ENCODE measurements at regions not wholly inside any gene's neighbourhood (a gene's known extent, or its start where the extent isn't known, plus 50 kb on each side); places are given as distances from the start of the nearest gene placed in this dataset.
"Not testable (repeated sequence)": the region's sequence is repeated elsewhere in the genome, so short reads cannot be mapped to it uniquely, and the experiment has no call there.

DNA sequence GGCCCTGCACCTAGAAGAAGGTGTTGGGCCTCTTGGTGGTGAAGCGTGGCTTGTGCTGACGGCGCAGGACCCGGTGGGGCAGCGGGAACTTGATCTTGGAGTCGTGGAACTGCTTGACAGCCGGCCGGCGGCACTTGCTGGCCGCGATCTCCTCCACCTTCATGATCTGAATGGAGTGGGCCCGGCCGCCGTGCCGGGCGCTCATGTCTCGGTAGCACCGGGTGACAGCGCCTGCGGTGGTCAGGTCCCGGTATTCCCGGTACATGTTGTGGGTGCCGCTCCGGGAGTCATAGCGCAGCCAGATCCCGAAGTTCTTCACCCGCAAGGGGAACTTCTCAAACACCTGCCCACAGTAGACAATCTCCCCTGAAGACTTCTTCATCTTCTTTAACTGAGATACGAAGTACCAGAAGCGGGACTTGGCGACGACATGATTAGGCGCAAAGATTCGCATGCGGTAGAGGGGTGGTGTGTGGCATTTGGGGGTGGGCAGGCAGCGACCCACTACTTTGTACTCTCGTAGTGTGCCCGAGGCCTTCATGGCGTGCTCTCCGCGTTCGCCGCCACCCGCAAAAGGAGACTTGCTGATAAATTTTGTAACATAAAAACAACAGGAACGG is 92.1 kb upstream of the MSH6 start:
- not testable (repeated sequence) for DNase-seq (ENCODE audit: low read depth in 2 of 3, low spot score in 2 of 3)

DNA sequence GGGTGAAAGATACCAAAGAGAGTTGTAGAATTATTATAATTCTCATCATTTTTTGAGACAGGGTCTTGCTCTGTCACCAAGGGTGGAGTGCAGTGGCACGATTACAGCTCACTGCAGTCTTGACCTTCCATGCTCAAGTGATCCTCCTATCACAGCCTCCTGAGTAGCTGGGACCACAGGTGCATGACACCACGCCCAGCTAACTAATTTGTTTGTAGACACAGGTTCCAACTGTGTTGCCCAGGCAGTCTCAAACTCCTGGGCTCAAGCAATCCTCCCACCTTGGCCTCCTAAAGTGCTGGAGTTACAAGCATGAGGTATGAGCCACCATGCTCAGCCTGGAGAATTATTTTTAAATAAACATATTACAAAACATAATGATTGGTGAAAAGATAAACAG is 92.8 kb upstream of the MSH6 start:
- no peak for DNase-seq (ENCODE audit: low read depth in 2 of 3, low spot score in 2 of 3)

DNA sequence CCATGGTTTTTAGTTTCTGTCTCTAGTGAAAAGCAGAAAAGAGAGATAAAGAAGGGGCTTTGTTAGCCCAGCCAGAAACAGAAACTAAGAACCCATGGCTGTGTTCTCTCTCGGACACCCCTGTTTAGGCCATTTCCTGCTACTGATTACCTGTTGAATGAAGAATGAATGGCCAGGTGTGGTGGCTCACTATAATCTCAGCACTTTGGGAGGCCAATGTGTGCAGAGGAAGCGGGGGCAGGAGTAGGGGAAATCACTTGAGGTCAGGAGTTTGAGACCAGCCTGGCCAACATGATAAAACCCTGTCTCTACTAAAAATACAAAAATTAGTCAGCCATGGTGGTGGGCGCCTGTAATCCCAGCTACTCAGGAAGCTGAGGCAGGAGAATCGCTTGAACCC is 93.8 kb upstream of the MSH6 start:
- DNase-seq (ENCODE audit: low read depth in 2 of 3, low spot score in 2 of 3), result not testable (repeated sequence)

DNA sequence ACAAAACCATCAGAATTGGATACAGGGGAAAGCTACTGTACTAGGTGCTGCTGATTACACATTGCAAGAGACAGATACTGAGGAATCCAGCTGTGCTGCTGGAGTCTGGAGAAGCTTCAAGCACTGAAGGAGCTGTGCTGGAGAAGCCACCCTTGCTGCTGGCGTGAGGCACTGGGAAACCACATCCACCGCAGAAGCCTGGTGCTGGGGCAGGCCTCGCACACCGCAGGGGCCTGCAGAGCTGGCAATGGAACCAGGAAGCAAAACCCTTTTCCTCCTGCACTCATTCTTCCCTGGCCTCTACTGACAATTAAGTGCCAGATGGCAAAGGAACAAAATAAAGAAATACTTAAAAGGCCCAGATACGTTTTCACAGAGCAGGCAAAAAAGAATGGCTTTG is 94.4 kb upstream of the MSH6 start:
- no peak for DNase-seq (ENCODE audit: low read depth in 2 of 3, low spot score in 2 of 3)

DNA sequence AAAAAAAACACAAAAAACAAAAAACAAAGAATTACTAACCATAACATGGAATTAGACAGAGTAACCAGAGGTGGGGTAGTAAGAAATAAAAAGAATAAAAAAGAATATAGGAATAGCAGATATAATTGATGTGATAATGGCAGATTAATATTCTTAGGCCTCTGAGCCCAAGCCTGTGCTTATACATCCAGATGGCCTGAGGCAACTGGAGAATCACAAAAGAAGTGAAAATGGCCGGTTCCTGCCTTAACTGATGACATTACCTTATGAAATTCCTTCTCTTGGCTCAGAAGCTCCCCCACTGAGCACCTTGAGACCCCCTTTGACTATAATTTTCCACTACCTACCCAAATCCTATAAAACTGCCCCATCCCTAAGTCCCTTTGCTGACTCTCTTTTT is 95.1 kb upstream of the MSH6 start:
- DNase-seq (ENCODE audit: low read depth in 2 of 3, low spot score in 2 of 3), result no peak

DNA sequence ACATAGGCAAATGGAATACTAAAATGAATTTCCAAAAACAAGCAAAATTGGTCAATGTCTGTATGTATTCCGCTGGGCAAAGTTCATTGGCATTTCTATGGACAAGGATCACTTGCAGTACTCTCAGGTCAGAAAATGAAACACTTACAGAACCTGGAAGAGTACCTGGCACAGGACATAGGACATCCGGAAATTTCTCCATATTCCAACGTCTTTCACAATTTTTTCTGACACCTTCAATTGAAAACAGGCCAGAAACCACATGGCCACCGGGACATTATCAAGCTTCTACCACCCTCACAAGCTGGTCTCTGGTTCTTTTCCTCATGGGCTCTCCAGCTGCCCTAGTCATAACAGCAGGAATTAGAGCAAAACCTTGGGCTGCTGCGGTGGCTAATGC is 96.9 kb upstream of the MSH6 start:
- DNase-seq (ENCODE audit: low read depth in 2 of 3, low spot score in 2 of 3), result no peak

DNA sequence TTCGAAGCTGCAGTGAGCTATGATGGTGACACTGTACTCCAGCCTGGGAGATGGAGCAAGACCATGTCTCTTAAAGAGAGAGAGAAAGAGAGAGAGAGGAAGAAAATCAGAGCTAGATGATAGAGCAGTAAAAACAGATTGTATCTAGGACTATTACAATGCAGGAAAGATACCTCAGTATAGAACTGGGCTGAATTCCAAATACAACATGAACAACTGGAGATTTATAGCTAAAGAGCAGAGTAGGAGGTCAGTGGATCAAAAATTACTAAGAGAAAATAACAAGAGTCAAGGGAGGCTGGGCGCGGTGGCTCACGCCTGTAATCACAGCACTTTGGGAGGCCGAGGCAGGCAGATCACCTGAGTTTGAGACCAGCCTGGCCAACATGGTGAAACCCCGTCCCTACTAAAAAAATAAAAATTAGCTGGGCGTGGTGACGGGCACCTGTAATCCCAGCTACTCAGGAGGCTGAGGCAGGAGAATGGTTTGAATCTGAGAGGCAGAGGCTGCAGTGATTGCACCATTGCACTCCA is 100.7 kb upstream of the MSH6 start:
- no peak for DNase-seq (ENCODE audit: low read depth in 2 of 3, low spot score in 2 of 3)

DNA sequence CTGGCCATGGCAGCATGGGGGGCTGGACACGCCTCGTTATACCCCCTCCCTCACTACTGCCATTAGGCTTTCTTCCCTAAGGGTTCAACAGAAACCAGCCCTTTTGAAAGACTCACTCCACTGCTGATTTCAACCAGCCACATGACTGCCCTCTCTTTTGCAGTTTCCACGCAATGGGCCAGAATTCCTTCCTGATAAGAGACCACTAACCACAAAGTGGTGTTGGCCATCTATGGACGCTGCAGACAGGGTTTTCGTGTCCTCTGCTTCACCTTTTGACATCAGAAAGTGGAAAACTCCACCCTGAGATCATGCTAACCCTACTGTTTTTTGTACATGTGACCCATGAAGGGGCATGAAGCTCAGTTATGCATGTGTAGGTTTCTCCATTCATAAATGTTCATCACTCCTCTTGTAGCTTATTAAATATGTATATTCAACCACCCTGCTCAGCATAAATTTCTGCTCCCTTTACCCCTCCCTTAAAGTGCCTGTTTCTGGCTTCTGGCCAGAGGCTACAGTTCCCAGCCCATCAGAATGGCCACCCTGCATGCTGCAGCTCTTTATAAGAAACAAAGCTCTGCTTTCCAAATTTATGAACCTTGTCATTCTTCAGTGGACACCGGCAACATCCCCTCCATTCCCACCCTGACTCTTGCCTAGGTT is 105.6 kb upstream of the KCNK12 start:
- DNase-seq (ENCODE audit: low read depth in 2 of 3, low spot score in 2 of 3), result no peak

DNA sequence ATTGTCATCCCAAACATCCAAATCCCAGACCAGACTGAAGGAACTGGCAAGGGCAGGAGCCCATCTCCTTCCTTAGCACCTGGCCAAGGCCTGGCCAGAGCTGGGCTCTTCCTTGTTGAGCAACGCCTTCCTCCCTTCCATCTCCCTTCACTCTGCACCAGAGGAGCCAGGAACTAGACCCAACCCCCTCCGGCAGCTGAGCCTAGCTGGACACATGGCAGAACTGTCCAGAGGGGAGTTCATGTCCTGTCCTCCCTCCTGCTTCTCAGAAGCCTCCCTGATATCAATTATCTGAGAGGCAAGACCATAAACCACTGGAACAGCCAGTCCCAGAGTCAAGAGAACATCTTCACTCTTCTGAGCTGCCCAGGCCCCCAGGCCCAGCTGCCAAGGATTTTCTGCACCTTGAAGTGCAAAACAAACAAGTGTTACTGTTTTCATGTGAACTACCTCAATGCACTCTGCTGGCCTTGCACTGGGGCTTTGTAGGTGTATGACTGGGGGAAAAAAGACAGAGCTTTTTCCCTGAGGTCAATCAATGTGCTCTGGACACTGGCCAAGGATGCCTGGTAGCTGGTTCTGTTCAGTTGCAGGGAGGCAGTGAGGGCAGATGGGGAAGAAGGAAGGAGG is 104.5 kb upstream of the KCNK12 start:
- DNase-seq (ENCODE audit: low read depth in 2 of 3, low spot score in 2 of 3), result no peak

DNA sequence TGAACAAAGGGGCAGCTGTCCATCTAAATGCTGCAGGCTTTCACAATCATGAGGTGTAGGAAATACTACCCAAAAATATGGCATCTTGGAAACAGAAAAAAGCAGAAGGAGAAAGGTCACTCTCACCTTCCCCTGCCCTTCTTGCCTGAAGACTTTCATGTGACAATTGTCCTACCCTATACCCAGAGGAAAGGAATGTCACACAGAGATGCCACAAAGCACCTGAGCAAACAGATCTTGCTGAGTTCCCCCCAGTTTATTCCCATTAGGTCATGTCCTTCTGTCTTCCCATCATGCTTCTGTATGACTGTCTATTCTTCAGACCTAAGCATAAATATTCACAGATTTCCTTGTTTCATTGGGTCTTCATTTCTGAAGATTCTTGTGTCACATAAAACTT is 95.5 kb upstream of the KCNK12 start:
- DNase-seq (ENCODE audit: low read depth in 2 of 3, low spot score in 2 of 3), result no peak

DNA sequence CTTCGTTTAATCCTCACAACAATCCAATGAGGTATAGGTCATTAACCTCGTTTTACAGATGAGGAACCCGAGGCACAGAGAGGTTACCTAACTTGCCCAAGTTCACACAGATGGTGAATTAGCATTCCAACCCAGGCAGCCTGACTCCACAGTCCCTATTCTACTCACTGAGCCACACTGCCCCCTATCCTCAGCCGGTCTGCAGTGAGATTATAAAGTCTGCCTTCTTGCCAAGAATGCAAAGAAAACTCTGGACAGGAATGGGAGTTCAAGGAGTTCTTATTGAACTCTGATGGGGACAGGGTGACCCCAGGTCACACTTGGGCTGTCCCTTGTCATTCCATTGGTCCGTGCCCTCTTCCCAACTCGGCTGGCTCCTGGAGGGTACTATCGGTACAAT is 94.0 kb upstream of the KCNK12 start:
- DNase-seq (ENCODE audit: low read depth in 2 of 3, low spot score in 2 of 3), result no peak

DNA sequence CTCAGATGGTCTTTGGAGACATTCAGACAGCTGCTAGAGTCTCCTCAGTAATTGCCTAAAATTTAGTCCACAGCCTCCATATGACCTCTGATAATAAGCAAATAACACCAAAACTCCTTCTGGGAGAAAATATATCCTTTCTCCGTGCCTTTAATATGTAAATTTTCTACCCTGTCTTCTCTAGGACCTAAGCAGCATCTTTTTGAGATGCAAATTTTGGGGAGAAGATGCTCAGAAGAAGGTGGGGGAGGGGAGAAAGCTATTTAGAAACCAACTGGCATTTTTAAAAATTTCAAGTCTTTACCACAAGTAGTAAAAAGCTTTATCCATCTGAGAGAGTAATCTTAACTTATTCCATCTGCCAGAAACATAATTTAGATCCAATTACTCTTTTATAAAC is 91.8 kb upstream of the KCNK12 start:
- no peak for DNase-seq (ENCODE audit: low read depth in 2 of 3, low spot score in 2 of 3)

DNA sequence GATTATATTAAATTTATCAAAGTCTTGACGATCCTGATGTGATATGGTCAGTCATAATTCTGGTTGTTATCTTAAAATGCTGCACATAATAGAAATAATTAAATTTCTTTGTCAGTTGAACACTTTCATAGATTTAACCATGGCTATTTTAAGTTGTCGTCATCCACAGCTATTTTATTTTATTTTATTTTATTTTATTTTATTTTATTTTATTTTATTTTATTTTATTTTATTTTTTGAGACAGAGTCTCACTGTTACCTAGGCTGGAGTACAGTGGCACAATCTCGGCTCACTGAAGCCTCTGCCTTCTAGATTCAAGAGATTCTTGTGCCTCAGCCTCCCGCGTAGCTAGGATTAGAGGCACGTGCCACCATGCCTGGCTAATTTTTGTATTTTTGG is 90.5 kb upstream of the KCNK12 start:
- DNase-seq (ENCODE audit: low read depth in 2 of 3, low spot score in 2 of 3), result no peak

DNA sequence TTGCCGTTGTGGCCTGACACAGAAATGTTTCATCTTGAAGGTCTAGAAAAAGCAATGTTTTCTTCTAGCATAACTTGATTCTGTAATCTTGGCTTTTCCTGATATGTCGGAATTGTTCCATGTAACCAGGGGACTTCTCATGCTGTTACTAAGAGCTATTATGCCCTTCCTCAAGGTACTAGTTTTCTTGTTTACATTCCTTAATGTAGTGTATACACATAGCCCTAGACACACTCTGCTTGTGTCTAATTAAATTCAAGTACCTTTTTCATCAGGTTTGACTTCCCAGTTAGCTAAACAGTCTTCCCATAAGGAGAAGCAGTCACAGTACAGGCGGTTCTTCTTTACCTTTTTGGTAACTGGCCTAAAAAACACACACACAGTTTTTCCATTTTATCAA is 89.4 kb upstream of the KCNK12 start:
- no peak for DNase-seq (ENCODE audit: low read depth in 2 of 3, low spot score in 2 of 3)

DNA sequence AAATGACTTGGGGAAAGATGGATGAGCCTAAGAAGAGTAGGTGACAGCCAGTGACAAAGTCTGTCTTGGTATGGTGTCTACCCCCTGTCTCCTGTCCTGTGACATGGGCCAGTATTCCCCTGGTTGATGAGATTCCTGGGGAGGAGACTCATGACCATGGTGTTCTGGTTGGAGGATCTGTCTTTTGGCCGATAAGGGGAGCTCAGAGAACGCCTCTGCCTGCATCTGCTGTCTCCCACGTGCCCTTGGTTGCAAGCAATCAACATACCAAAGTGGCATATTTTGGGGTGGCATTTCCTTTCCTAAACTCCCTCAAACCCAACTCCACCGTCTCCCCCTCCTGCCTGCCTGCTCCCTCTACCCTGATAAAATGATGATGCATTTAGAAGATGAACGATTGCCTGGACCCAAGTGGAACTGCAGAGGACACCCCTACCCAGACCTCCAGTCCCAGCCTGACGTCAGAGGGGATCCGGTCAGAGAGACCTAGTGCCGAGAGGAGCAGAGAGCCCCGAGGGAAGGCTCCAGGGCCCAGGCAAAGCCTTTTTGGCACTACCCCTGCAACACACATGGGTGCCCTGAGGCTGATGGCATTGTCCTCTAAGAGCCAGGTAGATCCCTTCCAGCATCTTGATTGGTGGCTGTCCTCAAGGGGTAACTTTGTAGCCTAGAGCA is 88.0 kb upstream of the KCNK12 start:
- no peak for DNase-seq (ENCODE audit: low read depth in 2 of 3, low spot score in 2 of 3)

DNA sequence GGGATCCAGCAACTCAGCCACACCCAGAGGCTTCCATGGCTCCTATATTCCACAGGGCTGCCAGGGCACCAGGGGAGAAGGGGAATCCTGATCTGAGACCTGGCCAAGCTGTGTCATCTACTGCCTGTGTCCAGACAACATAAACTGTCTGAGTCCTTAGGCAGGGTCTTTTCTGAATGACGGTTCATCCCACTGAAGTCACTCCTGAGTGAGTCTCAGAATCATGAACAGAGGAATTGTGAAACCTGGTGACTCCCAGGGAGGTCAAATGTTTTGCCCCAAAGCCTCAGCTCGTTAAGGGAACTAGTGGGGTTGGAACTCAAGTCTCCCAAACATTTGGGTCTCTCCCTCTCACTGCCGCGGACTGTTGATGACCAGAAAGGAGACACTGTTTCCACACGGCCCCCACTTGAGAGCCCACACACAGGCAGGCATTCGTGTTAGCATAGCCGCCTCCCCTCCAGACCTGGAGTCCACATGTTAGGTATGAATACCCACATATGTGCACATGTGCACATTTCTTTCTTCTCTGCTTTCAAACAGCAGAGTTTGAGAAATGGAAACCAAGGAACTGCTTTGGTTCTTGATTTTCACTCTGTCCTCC is 87.2 kb upstream of the KCNK12 start:
- DNase-seq (ENCODE audit: low read depth in 2 of 3, low spot score in 2 of 3), result no peak

DNA sequence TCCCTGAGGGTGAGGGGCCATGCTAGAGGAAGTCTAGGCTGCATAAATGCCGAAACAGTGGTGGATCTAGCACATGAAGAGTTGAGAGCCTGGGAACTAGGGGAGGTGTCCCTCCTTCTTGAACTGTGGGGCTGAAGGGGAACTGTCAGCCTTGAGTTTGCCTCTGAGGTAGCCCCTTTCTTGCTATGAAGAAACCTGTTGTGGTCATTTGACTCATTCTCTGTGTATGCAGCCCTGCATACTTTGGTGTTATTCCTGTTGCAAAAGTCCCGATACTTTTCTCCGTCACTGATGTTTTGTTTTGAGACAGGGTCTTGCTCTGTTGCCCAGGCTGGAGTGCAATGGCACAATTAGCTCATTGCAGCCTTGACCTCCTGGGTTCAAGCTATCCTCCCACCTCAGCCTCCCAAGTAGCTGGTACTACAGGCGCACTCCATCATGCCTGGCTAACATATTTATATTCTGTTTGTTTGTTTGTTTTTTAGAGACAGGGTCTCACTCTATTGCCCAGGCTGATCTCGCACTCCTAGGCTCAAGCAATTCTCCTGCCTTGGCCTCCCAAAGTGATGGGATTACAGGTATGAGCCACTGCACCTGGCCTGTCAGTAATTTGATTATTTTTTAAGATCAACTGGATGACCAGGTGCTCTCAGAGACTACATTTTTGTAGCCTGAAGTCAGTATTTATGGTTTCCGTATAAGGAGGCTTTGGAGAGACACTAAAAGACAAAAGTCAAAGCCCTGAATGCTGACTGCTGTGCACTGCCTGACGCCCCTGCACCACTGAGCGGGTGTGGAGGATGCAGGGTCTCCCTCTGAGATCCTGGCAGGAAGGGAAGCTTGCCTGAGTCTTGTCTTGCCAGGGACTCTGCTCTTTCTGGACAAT is 86.2 kb upstream of the KCNK12 start:
- DNase-seq (ENCODE audit: low read depth in 2 of 3, low spot score in 2 of 3), result no peak

DNA sequence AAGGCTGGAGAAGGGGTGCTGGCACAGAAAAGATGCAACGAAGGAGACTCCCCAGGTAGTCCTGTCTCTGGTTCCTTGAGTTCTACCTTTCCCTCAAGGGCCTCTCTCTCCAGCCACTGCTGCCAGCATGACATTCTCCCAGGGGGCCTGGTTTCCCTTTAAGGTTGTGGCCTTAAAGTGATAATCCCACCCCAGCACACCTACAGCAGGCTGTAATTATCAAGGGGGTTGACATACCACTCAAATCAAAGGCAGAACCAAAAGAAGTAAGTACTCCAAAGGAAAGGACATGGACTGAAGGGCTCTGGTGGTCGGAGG is 84.7 kb upstream of the KCNK12 start:
- no peak for DNase-seq (ENCODE audit: low read depth in 2 of 3, low spot score in 2 of 3)

DNA sequence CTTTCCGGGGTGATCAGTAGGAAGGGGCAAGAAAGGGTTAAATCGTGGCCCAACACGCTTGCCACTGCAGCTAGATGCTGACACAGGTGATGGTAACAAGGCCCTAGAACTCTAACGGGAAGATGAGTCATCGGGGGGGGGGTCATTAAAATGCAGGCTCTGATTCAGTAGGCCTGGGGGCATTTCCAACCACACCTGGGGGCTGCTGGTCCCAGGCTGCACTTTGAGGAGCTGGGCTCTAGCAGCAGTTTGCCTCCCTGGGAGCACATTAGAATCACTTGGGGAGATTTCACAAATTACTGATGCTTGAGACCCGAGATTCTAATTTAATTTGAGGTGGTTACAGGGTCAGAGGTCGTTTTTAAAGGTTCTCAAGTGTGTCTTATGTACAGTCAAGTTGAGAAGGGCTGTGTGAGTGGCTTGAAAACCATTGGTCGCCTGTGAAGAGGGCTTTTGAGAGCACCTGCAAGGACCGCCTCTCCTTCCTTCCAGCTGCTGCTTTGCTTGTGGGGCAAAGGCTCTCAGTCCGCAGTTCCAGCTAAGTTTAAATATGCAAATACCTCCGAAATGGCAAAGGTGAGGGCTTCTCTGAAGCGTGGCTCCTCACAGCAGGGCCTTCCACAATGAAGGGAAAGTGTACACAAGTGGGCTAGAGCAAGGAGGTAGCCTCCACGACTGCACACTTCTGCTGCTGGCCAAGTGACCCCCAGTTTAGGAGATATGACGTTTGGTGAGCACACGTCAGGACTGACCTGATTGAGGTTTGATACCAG is 84.2 kb upstream of the KCNK12 start:
- DNase-seq (ENCODE audit: low read depth in 2 of 3, low spot score in 2 of 3), result no peak
